NCI-H2107 (cell line): ENCODE measurements at regions not wholly inside any gene's neighbourhood (a gene's known extent, or its start where the extent isn't known, plus 50 kb on each side); places are given as distances from the start of the nearest gene placed in this dataset.
"Not testable (repeated sequence)": the region's sequence is repeated elsewhere in the genome, so short reads cannot be mapped to it uniquely, and the experiment has no call there.

Source experiments
- DNase-seq: peaks from one replicate; lab custom pipeline; 2025; lab: John Stamatoyannopoulos, UW

DNA sequence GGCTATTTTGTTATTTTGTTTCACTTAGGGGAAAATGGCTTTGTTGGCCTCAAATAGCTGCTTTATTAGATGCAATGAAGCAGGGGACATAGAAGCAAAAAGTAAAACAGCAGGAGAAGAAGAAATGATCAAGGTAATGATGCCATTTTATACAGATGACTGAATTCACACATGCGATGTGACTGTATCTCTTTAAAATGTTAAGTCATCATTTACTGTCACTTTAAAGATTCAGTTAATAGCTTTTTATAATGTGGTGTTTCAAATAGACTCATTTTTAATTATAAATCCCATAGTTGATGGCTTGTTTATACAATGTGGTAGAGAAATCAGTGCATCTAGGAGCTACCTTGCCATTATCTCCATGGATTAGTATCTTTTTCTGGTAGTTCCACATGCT lies 863.9 kb upstream of the DEFB115 start:
- DNase-seq = not testable (repeated sequence)

DNA sequence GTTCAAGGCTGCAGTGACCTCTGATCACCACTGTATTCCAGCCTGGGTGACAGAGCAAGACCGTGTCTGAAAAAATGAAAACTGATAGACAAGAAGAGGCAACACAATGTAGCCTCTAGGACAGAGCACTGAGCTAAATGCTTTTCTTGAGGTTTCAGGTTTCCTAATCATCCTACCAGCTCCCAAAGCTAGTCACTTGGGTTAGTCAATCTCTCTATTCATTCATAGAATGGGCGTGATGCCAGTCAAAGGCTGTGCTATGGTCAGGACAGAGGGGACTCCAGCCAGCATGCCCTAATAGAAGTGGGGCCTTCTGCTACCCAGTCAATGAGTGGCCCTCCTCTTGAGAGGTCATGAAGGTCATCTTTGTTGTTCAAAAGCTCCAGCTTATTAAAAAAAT lies 860.4 kb upstream of the DEFB115 start:
- not testable (repeated sequence) for DNase-seq

DNA sequence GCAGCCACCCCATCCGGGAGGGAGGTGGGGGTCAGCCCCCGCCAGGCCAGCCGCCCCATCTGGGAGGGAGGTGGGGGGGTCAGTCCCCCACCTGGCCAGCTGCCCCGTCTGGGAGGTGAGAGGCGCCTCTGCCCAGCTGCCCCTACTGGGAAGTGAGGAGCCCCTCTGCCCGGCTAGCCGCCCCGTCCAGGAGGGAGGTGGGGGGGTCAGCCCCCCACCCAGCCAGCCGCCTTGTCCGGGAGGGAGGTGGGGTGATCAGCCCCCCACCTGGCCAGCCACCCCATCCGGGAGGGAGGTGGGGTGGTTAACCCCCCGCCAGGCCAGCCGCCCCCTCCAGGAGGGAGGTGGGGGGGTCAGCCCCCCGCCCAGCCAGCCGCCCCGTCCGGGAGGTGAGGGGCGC lies 852.4 kb upstream of the DEFB115 start:
- not testable (repeated sequence) for DNase-seq

DNA sequence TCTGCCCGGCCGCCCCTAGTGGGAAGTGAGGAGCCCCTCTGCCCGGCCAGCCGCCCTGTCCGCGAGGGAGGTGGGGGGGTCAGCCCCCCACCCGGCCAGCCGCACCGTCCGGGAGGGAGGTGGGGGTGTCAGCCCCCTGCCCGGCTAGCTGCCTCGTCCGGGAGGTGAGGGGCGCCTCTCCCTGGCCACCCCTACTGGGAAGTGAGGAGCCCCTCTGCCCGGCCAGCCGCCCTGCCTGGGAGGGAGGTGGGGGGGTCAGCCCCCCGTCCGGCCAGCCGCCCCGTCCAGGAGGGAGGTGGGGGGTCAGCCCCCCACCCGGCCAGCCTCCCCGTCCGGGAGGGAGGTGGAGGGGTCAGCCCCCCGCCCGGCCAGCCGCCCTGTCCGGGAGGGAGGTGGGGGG lies 851.9 kb upstream of the DEFB115 start:
- DNase-seq = not testable (repeated sequence)

DNA sequence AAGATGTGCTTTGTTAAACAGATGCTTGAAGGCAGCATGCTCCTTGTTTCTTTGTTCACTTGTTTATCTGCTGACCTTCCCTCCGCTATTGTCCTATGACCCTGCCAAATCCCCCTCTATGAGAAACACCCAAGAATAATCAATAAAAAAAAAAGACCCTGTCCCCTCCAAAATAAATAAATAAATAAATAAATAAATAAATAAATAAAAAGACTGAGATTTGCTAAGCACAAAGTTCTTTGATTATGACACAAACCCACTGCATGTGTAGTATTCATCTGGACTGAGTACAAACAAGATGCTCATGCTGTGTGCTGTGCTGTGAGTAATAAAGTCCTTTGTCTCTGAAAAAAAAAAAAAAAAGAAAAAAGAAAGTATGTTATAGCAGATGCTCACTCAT lies 851.1 kb upstream of the DEFB115 start:
- not testable (repeated sequence) for DNase-seq

DNA sequence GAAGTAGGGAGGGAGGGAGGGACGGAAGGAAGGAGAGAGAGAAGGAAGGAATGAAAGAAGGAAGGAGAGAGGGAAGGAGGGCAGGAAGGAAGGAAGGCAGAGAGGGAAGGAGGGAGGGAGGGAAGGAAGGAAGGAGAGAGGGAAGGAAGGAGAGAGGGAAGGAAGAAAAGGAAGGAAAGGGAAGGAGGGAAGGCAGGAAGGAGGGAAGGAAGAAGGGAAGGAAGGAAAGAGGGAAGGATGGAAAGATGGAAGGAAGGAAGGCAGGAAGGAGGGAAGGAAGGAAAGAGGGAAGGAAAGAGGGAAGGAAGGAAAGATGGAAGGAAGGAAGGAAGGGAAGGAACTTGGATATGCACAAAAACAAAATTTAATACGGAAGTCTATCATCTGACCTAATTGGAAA lies 844.5 kb upstream of the DEFB115 start:
- DNase-seq = no peak

DNA sequence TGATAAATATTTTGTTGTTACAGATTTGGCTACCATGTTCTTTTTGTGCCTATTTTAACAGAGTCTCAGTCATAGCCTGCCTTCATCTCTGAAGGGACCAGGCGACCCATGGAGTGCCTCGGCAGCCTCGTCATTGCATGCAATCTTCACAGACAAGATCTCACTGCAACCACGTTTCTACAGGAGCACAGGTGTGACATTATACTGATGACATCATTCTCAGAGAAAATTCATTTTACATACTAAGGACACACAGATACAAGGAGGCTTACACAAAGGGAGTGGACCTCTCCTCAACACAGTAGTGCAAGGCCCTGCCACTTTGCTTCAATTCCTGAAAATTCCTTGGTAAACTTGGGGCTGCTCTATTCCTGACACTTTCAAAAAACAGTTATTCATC lies 840.1 kb upstream of the DEFB115 start:
- DNase-seq = not testable (repeated sequence)

DNA sequence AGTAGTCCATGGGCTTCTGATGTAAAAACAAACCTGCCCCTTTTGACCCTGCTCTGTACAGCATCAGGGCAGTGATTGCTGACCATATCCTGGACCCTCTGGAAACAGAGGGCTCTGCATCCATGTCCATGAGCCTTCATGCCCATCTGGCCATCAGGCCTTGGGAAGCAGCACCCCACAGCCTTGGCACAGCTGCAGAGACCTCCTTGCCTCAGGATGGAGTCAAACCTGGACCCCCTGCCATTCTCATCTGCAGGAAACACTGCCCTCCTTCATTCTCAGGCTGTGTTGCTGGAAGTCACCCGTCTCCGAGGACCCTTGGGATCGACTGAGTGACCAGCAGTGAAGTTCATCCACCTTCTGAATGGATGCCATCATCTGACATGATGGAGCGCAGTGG lies 839.1 kb upstream of the DEFB115 start:
- not testable (repeated sequence) for DNase-seq

DNA sequence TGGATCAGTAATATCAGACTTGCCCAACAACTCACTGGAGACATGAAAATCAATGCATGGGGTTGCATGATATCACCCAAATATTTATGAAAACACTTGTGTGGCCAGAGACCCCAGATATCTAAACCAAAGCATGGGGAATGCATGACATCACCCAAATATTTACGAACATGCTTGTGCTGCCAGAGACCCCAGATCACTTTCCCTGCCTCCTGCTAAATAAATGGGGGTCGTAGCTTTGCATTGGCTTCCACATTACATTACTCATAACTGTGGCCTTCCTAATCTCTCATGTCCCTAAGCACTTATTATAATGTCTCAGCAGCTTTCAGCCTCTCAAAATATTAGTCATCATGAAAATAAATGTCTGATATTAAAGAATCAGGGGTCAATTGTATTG lies 838.0 kb upstream of the DEFB115 start:
- DNase-seq = no peak

DNA sequence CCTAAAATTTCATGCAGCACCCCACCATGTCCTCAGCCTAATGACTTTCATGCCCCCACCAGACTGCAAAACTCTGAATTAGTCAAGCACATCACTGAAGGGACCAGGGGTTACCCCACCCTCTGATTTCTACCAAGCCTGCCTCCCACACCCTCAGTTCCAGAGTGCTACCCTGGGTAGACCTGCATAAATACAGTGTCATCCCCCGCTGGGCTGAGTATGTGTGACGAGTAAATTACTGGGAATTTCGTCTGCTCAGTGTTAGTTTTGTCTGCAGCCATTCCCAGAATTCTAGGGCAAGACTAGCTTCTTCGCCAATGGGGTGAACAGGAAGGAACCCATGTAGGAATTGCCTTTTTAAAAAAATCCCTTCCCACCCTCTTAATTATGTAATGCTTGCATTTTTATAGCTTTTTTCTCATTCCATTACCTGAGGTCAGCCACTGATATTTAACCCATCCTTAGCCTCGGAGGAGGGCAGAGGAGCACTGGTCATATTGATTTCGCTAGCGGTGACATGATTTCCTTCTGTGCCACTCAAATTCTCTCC lies 837.5 kb upstream of the DEFB115 start:
- not testable (repeated sequence) for DNase-seq
